ENCODE measurements at regions not wholly inside any gene's neighbourhood (a gene's known extent, or its start where the extent isn't known, plus 50 kb on each side); places are given as distances from the start of the nearest gene placed in this dataset.

GRCh38 chr2:129730979-129731378 is 248.5 kb upstream of the RAB6C start:
- no peak for DNase-seq (ENCODE audit: low read depth)

GRCh38 chr2:129731907-129732629 is 247.4 kb upstream of the RAB6C start:
- no peak for DNase-seq (ENCODE audit: low read depth)

- no peak for DNase-seq (ENCODE audit: low read depth)
Observed at GRCh38 chr2:129732630-129733026, 246.8 kb upstream of the RAB6C start.

- no peak for DNase-seq (ENCODE audit: low read depth)
Observed at GRCh38 chr2:129733041-129733440, 246.4 kb upstream of the RAB6C start.

GRCh38 chr2:129733579-129733978 is 245.9 kb upstream of the RAB6C start:
- DNase-seq (ENCODE audit: low read depth), result no peak

GRCh38 chr2:129734343-129735034 is 245.0 kb upstream of the RAB6C start:
- DNase-seq (ENCODE audit: low read depth), result no peak

GRCh38 chr2:129735576-129735975 is 243.9 kb upstream of the RAB6C start:
- DNase-seq (ENCODE audit: low read depth), result no peak

- DNase-seq (ENCODE audit: low read depth), result no peak
Observed at GRCh38 chr2:129737660-129738527, 241.6 kb upstream of the RAB6C start.

GRCh38 chr2:129738799-129739198 is 240.7 kb upstream of the RAB6C start:
- no peak for DNase-seq (ENCODE audit: low read depth)

GRCh38 chr2:129740504-129740903 is 239.0 kb upstream of the RAB6C start:
- no peak for DNase-seq (ENCODE audit: low read depth)

- no peak for DNase-seq (ENCODE audit: low read depth)
Observed at GRCh38 chr2:129741165-129741564, 238.3 kb upstream of the RAB6C start.

GRCh38 chr2:129741623-129742022 is 237.8 kb upstream of the RAB6C start:
- no peak for DNase-seq (ENCODE audit: low read depth)

GRCh38 chr2:129742415-129743180 is 236.9 kb upstream of the RAB6C start:
- no peak for DNase-seq (ENCODE audit: low read depth)

GRCh38 chr2:129744141-129744540 is 235.3 kb upstream of the RAB6C start:
- no peak for DNase-seq (ENCODE audit: low read depth)

GRCh38 chr2:129744649-129745048 is 234.8 kb upstream of the RAB6C start:
- no peak for DNase-seq (ENCODE audit: low read depth)

GRCh38 chr2:129747500-129748125 is 231.9 kb upstream of the RAB6C start:
- no peak for DNase-seq (ENCODE audit: low read depth)

- DNase-seq (ENCODE audit: low read depth), result no peak
Observed at GRCh38 chr2:129748250-129748649, 231.2 kb upstream of the RAB6C start.

- no peak for DNase-seq (ENCODE audit: low read depth)
Observed at GRCh38 chr2:129748653-129749052, 230.8 kb upstream of the RAB6C start.

- no peak for DNase-seq (ENCODE audit: low read depth)
Observed at GRCh38 chr2:129751409-129751808, 228.1 kb upstream of the RAB6C start.

GRCh38 chr2:129752176-129752575 is 227.3 kb upstream of the RAB6C start:
- DNase-seq (ENCODE audit: low read depth), result no peak

GRCh38 chr2:129752686-129753085 is 226.8 kb upstream of the RAB6C start:
- DNase-seq (ENCODE audit: low read depth), result no peak

GRCh38 chr2:129753261-129753660 is 226.2 kb upstream of the RAB6C start:
- no peak for DNase-seq (ENCODE audit: low read depth)

All from GM04504 (cell line).